ENCODE measurements at regions not wholly inside any gene's neighbourhood (a gene's known extent, or its start where the extent isn't known, plus 50 kb on each side); places are given as distances from the start of the nearest gene placed in this dataset.

- Histone ChIP-seq H3K27me3 (ENCODE audit: control insufficient read depth, insufficient read depth, low read length) (no peaks in the 10 kb centered on the region), H3K36me3 (ENCODE audit: control insufficient read depth, insufficient read depth, low read length) (no peaks in the 10 kb centered on the region), H3K9ac (ENCODE audit: low read depth, low read length) (no peak overlapping the region), H3K9me3 (ENCODE audit: control insufficient read depth, insufficient read depth, low read length) (no peaks in the 10 kb centered on the region), H3K4me3 (ENCODE audit: low read depth, low read length) (no peak overlapping the region), H3K4me1 (ENCODE audit: control insufficient read depth, insufficient read depth, low read length) (no peaks in the 10 kb centered on the region)
Observed at GRCh38 chr12:5377997-5378592, 53.8 kb upstream of the NTF3 start.

GRCh38 chr12:5379749-5380496 lies 52.0 kb upstream of the NTF3 start:
- H3K4me3 ChIP-seq (ENCODE audit: low read depth, low read length): no peak overlapping the region
- no peak overlapping the region for H3K9ac ChIP-seq (ENCODE audit: low read depth, low read length)
- no peaks in the 10 kb centered on the region for H3K27me3 ChIP-seq (ENCODE audit: control insufficient read depth, insufficient read depth, low read length)
- no peaks in the 10 kb centered on the region for H3K9me3 ChIP-seq (ENCODE audit: control insufficient read depth, insufficient read depth, low read length)
- H3K36me3 ChIP-seq (ENCODE audit: control insufficient read depth, insufficient read depth, low read length): no peaks in the 10 kb centered on the region
- peaks cover 3% of the 10 kb centered on the region for H3K4me1 ChIP-seq (ENCODE audit: control insufficient read depth, insufficient read depth, low read length)
